NCI-H1436 treated with DMSO at 0.1 percent for 48 hours (cell line): ENCODE measurements at regions not wholly inside any gene's neighbourhood (a gene's known extent, or its start where the extent isn't known, plus 50 kb on each side); places are given as distances from the start of the nearest gene placed in this dataset.
"Not testable (repeated sequence)": the region's sequence is repeated elsewhere in the genome, so short reads cannot be mapped to it uniquely, and the experiment has no call there.

Experiments
- DNase-seq: peaks from one replicate; lab custom pipeline; 2025; lab: John Stamatoyannopoulos, UW

- no peak for DNase-seq
These were observed 1028.8 kb downstream of the ADGRL2 start for GRCh38 chr1:82829527-82829926.

- no peak for DNase-seq
These were observed 1023.1 kb downstream of the ADGRL2 start for GRCh38 chr1:82823876-82824275.

GRCh38 chr1:82820816-82821215 is 1020.1 kb downstream of the ADGRL2 start:
- DNase-seq, result no peak

GRCh38 chr1:82819234-82819633 is 1018.5 kb downstream of the ADGRL2 start:
- DNase-seq, result no peak

GRCh38 chr1:82818586-82818985 is 1017.9 kb downstream of the ADGRL2 start:
- DNase-seq, result no peak

- no peak for DNase-seq
These were observed 1012.7 kb downstream of the ADGRL2 start for GRCh38 chr1:82813386-82813785.

- DNase-seq, result no peak
These were observed 1009.9 kb downstream of the ADGRL2 start for GRCh38 chr1:82810601-82811000.

GRCh38 chr1:82807563-82807962 is 1006.8 kb downstream of the ADGRL2 start:
- DNase-seq, result no peak

GRCh38 chr1:82806133-82806532 is 1005.4 kb downstream of the ADGRL2 start:
- no peak for DNase-seq

GRCh38 chr1:82801176-82801575 is 1000.4 kb downstream of the ADGRL2 start:
- no peak for DNase-seq

- DNase-seq, result no peak
These were observed 1000.0 kb downstream of the ADGRL2 start for GRCh38 chr1:82800721-82801120.

- DNase-seq, result no peak
These were observed 998.5 kb downstream of the ADGRL2 start for GRCh38 chr1:82799261-82799660.

- DNase-seq, result no peak
These were observed 994.9 kb downstream of the ADGRL2 start for GRCh38 chr1:82795508-82796149.

- DNase-seq, result no peak
These were observed 991.4 kb downstream of the ADGRL2 start for GRCh38 chr1:82792151-82792550.

- no peak for DNase-seq
These were observed 989.8 kb downstream of the ADGRL2 start for GRCh38 chr1:82790556-82790955.

- no peak for DNase-seq
These were observed 987.9 kb downstream of the ADGRL2 start for GRCh38 chr1:82788660-82789059.

GRCh38 chr1:82788038-82788437 is 987.3 kb downstream of the ADGRL2 start:
- no peak for DNase-seq

GRCh38 chr1:82786883-82787282 is 986.1 kb downstream of the ADGRL2 start:
- DNase-seq, result no peak

- no peak for DNase-seq
These were observed 984.6 kb downstream of the ADGRL2 start for GRCh38 chr1:82785268-82785790.

- DNase-seq, result no peak
These were observed 982.3 kb downstream of the ADGRL2 start for GRCh38 chr1:82783044-82783443.

- DNase-seq, result no peak
These were observed 981.9 kb downstream of the ADGRL2 start for GRCh38 chr1:82782599-82782998.

GRCh38 chr1:82778612-82779011 is 977.9 kb downstream of the ADGRL2 start:
- no peak for DNase-seq

GRCh38 chr1:82777240-82777639 is 976.5 kb downstream of the ADGRL2 start:
- DNase-seq, result no peak

GRCh38 chr1:82776730-82777129 is 976.0 kb downstream of the ADGRL2 start:
- not testable (repeated sequence) for DNase-seq
